ENCODE measurements at regions not wholly inside any gene's neighbourhood (a gene's known extent, or its start where the extent isn't known, plus 50 kb on each side); places are given as distances from the start of the nearest gene placed in this dataset.

GRCh38 chr2:216799873-216800431 lies 59.9 kb downstream of the TNP1 start:
- ATAC-seq (ENCODE audit: low FRiP score), result peak; percentile 66
- TF ChIP-seq, protein P1, sequence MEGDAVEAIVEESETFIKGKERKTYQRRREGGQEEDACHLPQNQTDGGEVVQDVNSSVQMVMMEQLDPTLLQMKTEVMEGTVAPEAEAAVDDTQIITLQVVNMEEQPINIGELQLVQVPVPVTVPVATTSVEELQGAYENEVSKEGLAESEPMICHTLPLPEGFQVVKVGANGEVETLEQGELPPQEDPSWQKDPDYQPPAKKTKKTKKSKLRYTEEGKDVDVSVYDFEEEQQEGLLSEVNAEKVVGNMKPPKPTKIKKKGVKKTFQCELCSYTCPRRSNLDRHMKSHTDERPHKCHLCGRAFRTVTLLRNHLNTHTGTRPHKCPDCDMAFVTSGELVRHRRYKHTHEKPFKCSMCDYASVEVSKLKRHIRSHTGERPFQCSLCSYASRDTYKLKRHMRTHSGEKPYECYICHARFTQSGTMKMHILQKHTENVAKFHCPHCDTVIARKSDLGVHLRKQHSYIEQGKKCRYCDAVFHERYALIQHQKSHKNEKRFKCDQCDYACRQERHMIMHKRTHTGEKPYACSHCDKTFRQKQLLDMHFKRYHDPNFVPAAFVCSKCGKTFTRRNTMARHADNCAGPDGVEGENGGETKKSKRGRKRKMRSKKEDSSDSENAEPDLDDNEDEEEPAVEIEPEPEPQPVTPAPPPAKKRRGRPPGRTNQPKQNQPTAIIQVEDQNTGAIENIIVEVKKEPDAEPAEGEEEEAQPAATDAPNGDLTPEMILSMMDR (IDR thresholded peaks at IDR 0.05), result no peak
- no peak for DNase-seq (ENCODE audit: low spot score)

DNA sequence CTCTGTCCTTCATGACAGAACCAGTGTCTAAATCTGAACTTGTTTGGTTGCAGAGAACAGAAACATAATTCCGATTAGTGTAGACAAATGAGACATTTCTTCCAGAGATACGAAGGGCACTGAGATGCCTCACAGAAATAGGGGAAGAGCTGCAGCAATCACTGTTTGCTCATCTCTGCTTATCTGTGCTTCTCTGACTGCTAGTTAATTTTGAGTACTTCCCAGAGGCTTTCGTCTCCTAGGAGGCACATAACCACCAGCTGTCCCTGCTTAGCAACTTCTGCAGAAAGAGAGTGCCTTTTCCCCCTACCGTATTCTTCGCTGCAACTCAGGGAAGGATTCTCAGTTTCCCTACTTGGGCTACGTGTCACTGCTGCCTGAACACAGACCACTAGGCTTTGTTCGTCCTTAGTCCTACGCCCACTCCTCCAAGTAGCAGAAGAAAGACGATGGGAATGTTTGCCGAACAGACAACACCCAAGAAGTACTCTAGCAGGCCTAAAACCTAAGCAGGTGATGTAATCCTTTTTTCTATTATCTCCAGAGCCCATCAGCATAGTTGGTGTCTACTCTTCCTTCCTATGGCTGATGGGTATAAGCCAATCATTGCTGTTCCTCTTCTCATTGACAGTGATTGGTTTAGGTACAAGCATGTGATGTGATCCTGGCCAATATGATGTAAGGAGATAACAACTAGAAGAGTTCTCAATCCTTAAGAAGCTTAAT lies 63.6 kb downstream of the TNP1 start:
- DNase-seq (ENCODE audit: low spot score), result no peak
- no peak for ATAC-seq (ENCODE audit: low FRiP score)
- TF ChIP-seq, protein P1 (IDR thresholded peaks at IDR 0.05), result no peak

DNA sequence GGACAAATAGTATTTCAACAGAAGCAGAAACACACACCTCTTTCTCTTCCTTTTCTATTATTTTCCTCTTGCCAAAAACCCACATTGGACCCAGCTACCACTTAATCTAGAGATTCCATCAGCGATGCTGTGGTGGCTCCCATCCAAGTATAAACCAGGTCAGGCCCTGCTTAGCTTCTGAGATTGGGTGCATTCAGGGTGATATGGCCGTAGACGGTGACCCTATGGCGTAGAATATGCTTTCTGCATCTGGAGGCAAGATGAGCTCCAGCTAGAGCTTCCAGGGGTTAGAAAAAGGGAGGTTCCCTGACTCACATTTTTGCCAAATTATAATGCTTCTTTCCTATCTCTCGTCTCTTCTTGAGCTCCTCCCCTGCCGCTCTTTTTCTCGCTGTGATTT lies 66.5 kb downstream of the TNP1 start:
- no peak for DNase-seq (ENCODE audit: low spot score)
- TF ChIP-seq, protein P1 (IDR thresholded peaks at IDR 0.05), result no peak
- ATAC-seq (ENCODE audit: low FRiP score), result no peak

DNA sequence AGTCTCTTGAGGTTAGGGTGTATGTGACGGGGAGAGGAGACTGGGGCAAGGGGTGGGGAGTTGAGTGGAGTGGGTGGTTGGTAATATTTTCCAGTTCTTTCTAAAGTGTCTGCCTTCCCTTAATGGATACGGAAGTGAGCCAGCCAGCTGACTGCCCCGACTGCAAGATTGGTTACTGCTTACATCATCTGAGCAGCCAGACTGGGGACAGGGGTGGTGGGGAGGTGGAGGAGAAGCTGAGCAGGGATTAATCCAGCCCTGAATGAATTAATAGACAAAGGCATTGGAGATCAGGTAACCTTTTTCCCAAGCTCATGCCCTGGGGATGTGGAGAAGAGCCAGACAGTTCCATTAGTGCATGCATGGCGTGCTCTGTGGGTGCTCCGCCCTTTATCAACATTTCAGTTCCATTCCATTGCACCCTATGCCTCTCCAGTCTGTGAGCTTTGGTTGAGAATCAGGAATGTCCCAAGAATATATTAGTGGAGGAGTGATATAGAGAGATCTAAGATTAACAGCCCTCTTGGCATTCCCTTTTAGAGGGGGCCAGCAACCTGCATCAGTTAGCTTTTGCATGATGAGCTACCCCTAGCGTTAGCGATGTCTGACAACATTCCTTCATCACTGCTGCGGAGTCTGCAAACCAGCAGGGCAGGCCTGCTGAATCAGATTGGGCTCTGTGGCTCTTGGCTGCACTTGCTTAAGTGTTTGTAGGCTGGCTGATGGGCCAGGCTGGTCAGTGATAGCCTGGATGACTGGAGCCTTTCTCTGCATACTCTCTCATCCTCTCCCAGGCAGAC lies 67.4 kb downstream of the TNP1 start:
- TF ChIP-seq, protein P1 (IDR thresholded peaks at IDR 0.05), result no peak
- ATAC-seq (ENCODE audit: low FRiP score), result peak; percentile 53
- no peak for DNase-seq (ENCODE audit: low spot score)

DNA sequence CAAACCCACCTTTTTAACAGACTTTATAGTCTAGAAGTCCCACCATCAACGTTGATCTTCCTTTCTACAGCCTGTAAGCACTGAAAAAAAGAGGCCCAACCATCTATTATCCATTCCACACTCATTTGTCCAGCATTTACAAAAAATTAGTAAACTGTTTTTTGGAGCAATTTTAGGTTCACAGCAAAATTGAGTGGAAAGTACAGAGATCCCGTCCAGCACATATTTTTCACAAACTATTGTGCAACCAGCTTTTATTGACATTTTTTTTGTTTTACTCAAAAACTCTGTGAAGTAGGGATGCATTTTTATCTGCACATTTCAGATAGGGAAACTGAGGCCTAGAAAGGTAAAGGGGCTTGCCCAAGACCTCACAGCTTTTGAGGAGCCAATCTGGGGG lies 68.6 kb downstream of the TNP1 start:
- TF ChIP-seq, protein P1 (IDR thresholded peaks at IDR 0.05), result no peak
- no peak for DNase-seq (ENCODE audit: low spot score)
- no peak for ATAC-seq (ENCODE audit: low FRiP score)

DNA sequence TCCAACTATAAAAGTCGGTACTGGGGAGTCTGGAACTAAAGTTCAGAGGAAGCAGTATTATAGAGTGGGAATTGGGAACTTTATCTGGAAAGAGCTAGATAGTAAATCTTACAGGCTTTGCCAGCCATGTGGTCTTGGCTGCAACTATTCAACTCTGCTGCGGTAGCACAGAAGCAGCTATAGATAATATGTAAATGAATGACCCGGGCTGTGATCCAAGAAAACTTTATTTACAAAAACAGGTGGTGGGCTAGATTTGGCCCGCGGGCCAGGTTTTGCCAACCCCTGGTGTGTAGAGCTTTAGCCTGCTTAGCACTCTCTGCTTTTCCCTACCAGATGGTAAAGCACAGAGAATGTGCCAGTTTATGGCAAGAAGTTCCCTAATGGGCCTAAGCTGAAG lies 70.8 kb downstream of the TNP1 start:
- DNase-seq (ENCODE audit: low spot score), result no peak
- TF ChIP-seq, protein P1 (IDR thresholded peaks at IDR 0.05), result no peak
- no peak for ATAC-seq (ENCODE audit: low FRiP score)

Data from omental fat pad (tissue), 3 donors.